ENCODE measurements at regions not wholly inside any gene's neighbourhood (a gene's known extent, or its start where the extent isn't known, plus 50 kb on each side); places are given as distances from the start of the nearest gene placed in this dataset.

- ChIA-PET POLR2A (no interaction called here), CTCF (no interaction called here)
- no peaks in the 10 kb centered on the region for H3K27me3 ChIP-seq (ENCODE audit: control insufficient read depth, insufficient read depth, low read length)
- TF ChIP-seq, protein P1, sequence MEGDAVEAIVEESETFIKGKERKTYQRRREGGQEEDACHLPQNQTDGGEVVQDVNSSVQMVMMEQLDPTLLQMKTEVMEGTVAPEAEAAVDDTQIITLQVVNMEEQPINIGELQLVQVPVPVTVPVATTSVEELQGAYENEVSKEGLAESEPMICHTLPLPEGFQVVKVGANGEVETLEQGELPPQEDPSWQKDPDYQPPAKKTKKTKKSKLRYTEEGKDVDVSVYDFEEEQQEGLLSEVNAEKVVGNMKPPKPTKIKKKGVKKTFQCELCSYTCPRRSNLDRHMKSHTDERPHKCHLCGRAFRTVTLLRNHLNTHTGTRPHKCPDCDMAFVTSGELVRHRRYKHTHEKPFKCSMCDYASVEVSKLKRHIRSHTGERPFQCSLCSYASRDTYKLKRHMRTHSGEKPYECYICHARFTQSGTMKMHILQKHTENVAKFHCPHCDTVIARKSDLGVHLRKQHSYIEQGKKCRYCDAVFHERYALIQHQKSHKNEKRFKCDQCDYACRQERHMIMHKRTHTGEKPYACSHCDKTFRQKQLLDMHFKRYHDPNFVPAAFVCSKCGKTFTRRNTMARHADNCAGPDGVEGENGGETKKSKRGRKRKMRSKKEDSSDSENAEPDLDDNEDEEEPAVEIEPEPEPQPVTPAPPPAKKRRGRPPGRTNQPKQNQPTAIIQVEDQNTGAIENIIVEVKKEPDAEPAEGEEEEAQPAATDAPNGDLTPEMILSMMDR (IDR thresholded peaks at IDR 0.05; ENCODE audit: low read depth, low read length), result no peak
- H3K27ac ChIP-seq (ENCODE audit: low read depth, low read length), result no peak overlapping the region
- no peak for DNase-seq (ENCODE audit: low read depth, low spot score)
- no peak overlapping the region for H3K4me3 ChIP-seq (ENCODE audit: low read depth, low read length)
- H3K9me3 ChIP-seq (ENCODE audit: control insufficient read depth, insufficient read depth, low read length), result no peaks in the 10 kb centered on the region
Measured at GRCh38 chr1:56426587-56427381, 152.6 kb downstream of the PLPP3 start.

- TF ChIP-seq, protein P1 (IDR thresholded peaks at IDR 0.05; ENCODE audit: low read depth, low read length), result no peak
- H3K27ac ChIP-seq (ENCODE audit: low read depth, low read length), result no peak overlapping the region
- no peak for DNase-seq (ENCODE audit: low read depth, low spot score)
- ChIA-PET CTCF (interaction anchor here (1.5 kb wide), 1 partner anchor 11 kb away, joined by 4 read pairs; no protein-coding TSS in a partner anchor), POLR2A (no interaction called here)
- H3K9me3 ChIP-seq (ENCODE audit: control insufficient read depth, insufficient read depth, low read length), result no peaks in the 10 kb centered on the region
- no peak overlapping the region for H3K4me3 ChIP-seq (ENCODE audit: low read depth, low read length)
- no peaks in the 10 kb centered on the region for H3K27me3 ChIP-seq (ENCODE audit: control insufficient read depth, insufficient read depth, low read length)
Measured at GRCh38 chr1:56425494-56426037, 153.8 kb downstream of the PLPP3 start.

GRCh38 chr1:56424744-56425493 is 154.4 kb downstream of the PLPP3 start:
- CTCF ChIA-PET, result interaction anchor here (1.5 kb wide), 1 partner anchor 10 kb away, joined by 4 read pairs; no protein-coding TSS in a partner anchor
- POLR2A ChIA-PET, result no interaction called here
- Histone ChIP-seq H3K9me3 (ENCODE audit: control insufficient read depth, insufficient read depth, low read length) (no peaks in the 10 kb centered on the region), H3K27ac (ENCODE audit: low read depth, low read length) (no peak overlapping the region), H3K4me3 (ENCODE audit: low read depth, low read length) (no peak overlapping the region), H3K27me3 (ENCODE audit: control insufficient read depth, insufficient read depth, low read length) (no peaks in the 10 kb centered on the region)
- peak; percentile 27 for DNase-seq (ENCODE audit: low read depth, low spot score)
- TF ChIP-seq, protein P1 (IDR thresholded peaks at IDR 0.05; ENCODE audit: low read depth, low read length), result no peak

- TF ChIP-seq, protein P1 (IDR thresholded peaks at IDR 0.05; ENCODE audit: low read depth, low read length), result no peak
- H3K4me3 ChIP-seq (ENCODE audit: low read depth, low read length), result no peak overlapping the region
- CTCF ChIA-PET, result no interaction called here
- DNase-seq (ENCODE audit: low read depth, low spot score), result no peak
- no peaks in the 10 kb centered on the region for H3K9me3 ChIP-seq (ENCODE audit: control insufficient read depth, insufficient read depth, low read length)
- H3K27me3 ChIP-seq (ENCODE audit: control insufficient read depth, insufficient read depth, low read length), result no peaks in the 10 kb centered on the region
- no peak overlapping the region for H3K27ac ChIP-seq (ENCODE audit: low read depth, low read length)
- POLR2A ChIA-PET, result no interaction called here
Measured at GRCh38 chr1:56423716-56424115, 155.6 kb downstream of the PLPP3 start.
